Right lobe of liver (tissue), 4 donors: ENCODE measurements at regions not wholly inside any gene's neighbourhood (a gene's known extent, or its start where the extent isn't known, plus 50 kb on each side); places are given as distances from the start of the nearest gene placed in this dataset.

Source experiments
- POLR2A ChIP-seq: fragments of 450-650 bp; IDR thresholded peaks from one replicate; pipeline ENCODE4 v1.6.1; 2017; ENCODE audit warnings: antibody characterized with exemption, mild to moderate bottlenecking
- TF ChIP-seq, protein P1 (sequence below), 4 donors: fragments of 200-600 bp in 3 of 4; fragments of 450-650 bp in 1 of 4; IDR thresholded peaks; one replicate each; pipeline versions ENCODE4 v1.5.1 to v1.8.0; 2016 to 2022; ENCODE audit warnings: antibody characterized with exemption in 4 of 4, mild to moderate bottlenecking in 2 of 4
- donor health status: DM: no; HTN: no; CAD: no.
- donor health status: DM: no; HTN: no; CAD: no.
- donor health status: DM: no; HTN: yes; CAD: no.

DNA sequence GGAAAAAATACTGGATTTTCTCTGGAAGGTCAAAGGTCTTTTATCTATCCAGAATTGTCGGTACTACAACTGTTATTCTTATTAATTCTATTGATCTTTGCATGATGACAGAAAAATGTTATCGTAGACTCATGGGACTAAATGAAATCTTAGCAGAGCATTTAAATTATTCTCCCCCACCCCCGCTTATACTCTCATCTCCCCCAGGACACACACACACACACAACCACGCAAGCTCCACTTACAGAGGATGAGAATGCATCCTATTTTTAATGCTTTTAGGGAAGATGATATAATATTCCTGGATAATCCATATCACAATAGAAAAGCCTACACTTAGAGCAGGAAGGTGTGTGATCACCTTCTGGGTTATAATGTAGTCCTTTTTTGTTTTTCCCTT is 91.9 kb upstream of the STARD13 start:
- TF ChIP-seq, protein P1, sequence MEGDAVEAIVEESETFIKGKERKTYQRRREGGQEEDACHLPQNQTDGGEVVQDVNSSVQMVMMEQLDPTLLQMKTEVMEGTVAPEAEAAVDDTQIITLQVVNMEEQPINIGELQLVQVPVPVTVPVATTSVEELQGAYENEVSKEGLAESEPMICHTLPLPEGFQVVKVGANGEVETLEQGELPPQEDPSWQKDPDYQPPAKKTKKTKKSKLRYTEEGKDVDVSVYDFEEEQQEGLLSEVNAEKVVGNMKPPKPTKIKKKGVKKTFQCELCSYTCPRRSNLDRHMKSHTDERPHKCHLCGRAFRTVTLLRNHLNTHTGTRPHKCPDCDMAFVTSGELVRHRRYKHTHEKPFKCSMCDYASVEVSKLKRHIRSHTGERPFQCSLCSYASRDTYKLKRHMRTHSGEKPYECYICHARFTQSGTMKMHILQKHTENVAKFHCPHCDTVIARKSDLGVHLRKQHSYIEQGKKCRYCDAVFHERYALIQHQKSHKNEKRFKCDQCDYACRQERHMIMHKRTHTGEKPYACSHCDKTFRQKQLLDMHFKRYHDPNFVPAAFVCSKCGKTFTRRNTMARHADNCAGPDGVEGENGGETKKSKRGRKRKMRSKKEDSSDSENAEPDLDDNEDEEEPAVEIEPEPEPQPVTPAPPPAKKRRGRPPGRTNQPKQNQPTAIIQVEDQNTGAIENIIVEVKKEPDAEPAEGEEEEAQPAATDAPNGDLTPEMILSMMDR (IDR thresholded peaks at IDR 0.05) = no peak
- TF ChIP-seq POLR2A = no peak
